NAMALWA (cell line): ENCODE measurements at regions not wholly inside any gene's neighbourhood (a gene's known extent, or its start where the extent isn't known, plus 50 kb on each side); places are given as distances from the start of the nearest gene placed in this dataset.
A peak's percentile ranks its signal among the peaks of the same experiment; 100 is the strongest.

Experiments
- DNase-seq: peaks from one replicate; pipeline ENCODE4 v3.0.0-alpha.2; 2015; ENCODE audit warnings: low spot score

DNA sequence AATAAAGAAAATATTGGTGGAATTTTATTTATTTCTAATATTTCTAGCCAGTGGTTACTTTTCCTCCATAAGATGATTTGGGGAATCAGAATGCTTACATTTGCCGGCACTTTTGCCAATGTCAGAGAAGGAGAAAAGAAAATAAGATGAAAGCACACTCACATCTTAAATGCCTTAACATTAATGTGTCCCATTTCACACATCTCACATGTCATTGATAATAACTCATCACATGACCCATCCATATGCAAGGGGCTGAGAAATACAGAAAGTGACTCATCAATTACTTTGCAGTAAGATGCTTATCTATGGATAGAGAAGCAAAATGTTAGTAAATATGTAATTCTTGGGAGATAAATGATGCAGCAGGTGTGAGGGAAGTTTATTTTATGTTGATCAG lies 1531.0 kb downstream of the PCDH7 start:
- DNase-seq: no peak

DNA sequence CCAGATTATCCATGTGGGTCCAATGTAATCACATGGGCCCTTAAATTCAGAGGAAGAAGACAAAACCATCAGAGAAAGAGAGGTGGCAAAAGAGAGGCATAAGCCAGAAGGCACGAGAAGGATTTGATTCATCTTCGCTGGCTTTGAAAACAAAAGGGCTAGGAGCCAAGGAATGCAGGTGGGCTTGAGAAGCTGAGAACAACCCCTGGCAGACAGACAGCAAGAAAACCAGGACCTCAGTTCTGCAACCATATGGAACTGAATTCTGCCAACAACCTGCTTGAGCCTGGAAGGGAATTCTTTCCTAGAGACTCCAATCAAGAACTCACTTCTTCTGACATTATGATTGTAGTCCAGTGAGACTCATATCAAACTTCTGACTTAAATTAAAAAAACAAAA lies 1531.8 kb downstream of the PCDH7 start:
- DNase-seq: no peak

DNA sequence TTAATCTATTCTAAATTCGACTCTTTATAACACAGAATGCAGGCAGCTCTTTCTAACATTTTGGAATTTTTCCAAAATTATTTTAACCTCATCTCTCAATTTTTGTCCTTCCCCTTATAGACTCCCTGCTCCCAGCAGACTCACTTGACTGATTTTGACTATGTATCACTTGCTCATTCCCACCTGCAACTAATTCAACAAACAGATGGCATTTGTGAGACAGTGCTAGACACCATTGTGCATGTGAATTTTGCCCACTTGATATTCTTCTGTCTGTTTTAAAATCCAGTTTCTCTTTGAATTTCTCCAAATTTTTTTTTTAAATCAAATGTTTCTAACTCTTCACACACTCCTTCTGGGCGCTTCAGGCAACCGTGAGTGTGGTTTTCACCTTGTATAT lies 1534.0 kb downstream of the PCDH7 start:
- DNase-seq: no peak

DNA sequence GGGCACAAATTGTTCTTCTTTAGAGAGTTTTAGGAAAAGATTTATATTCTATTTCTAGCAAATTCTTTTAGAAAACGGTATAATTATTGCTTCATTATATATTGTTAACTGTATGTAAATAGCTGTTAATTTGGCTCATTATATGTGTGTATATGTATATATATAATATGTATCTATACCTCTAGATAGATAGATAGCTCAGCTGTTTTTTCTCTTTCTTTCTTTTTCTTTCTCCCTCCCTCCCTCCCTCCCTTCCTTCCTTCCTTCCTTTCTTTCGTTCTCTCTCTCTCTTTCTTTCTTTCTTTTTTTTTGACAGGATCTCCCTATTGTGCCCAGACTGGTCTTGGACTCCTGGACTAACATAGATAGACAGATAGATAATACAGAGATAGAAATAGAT lies 1538.8 kb downstream of the PCDH7 start:
- DNase-seq: no peak

DNA sequence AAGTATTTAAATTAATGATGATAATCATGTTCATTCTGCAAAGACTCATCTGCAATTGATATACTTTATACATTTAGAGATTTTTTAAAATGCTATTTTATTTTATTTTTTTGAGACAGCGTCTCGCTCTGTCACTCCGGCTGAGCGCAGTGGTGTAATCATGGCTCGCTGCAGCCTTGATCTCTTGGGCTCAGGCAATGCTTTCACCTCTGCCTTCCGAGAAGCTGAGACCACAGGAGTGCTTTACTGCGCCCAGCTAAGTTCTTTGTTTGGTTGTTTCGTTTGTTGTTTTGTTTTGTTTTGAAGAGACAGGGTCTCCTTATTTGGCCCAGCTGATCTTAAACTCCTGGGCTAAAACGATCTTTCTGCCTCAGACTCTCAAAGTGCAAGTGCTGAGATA lies 1541.0 kb downstream of the PCDH7 start:
- no peak for DNase-seq

DNA sequence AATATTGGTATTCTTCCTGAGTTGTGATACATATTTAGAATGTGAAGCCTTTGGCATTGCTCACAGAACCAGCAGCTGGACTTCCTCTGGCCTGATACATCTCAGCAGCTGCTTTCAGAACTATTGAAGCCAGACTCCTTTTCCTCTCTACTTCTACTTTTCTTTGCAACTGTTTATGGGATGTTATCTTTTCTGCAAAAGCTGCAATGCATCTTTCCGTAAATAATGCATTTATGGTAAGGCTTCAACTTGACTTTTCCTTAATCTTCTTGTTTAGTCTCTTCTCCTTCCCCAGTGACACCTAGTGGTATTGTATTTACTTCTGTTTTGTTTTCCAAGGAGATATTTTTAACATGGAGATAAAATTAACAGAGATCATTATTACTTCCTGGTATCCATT lies 1548.7 kb downstream of the PCDH7 start:
- no peak for DNase-seq

DNA sequence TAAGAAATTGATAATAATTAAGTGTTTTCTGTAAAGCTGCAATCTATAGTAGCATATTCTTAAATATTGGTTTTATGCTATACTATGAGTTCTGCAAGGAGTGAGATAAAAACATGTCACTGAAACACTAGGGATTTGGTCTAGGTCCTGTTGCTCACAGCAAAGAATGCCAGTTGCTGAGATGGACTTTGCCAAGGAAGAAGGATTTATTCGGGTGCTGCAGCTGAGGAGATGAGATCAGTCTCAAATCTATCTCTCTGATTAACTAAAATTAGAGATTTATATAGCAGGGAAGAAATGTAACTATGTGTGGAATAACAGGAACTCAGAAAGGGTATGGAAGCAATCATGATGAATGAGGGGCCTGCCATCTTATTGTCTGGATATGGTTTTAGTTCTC lies 1569.9 kb downstream of the PCDH7 start:
- no peak for DNase-seq

DNA sequence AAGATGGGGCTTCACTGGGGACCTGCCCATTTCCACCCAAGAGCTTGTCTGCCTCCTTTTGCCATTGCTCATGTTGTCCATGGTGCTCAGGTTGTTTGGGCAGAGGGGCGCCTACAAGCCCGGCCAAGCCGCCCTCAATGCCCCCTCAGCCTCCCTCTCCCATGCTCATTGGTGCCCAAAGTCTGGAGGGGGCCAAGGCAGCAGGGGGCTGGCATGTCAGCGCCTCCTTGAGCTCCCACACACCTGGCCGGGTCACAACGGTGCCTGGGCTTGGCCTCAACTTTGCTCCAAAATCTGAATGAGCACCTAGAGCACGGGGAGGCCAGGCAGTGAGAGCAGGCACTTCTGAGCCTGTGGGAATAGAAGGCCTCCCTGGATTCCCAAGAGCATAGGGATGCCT lies 1598.8 kb downstream of the PCDH7 start:
- DNase-seq: no peak

DNA sequence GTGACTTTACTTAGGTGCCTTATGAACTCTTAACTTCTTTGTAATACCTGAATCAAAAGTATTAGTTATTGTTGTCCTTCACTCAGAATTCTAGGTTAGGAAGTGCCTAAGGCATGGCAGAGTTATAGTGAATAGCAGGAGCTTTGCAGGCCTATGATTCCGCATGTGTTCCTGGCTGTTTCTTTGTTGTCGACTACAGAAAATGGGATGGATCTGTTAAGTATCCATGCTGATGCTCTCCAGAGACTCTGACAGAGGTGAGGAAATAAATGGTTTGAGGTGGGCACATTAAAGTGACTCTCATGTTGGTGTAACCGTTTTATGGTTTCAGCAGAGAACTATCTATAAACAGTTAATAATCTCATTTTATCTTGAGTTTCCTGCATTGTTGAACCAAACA lies 1601.3 kb downstream of the PCDH7 start:
- no peak for DNase-seq

DNA sequence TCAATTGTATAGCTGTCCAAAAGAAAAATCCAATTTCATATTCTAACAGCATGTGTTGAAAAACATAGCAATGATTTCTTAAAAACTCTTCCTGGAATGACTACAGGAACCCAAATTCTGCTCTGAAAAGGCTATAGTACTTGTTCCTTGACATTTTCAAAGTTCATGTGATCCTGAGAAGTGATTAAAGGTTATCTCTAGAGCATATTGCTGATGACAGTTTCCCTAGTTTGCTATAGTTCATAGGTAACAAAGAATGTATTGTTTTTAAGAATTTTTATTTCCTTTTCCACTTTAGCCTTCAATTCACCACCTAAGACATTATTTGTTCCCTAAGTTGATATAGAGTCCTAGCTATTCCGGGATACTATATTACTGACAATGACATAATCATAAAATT lies 1614.6 kb downstream of the PCDH7 start:
- no peak for DNase-seq

DNA sequence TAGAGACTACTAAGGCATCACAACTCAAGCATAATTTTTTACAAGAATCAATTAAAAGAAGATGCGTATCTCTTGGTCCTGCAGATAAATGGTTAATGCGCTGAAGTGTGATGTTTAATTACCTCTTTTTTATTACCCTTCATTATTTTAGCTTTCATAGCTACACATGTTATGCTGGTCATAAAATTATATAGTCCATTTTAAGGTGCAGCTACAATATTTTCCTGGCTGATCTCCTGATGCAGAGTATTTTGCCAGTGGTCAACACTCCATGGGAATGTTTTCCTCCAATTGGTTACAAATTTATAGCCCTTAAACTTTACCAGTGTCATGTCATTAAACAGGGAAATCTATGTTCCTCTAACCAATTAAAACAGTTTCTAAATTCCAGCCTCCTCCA lies 1617.2 kb downstream of the PCDH7 start:
- DNase-seq: no peak

DNA sequence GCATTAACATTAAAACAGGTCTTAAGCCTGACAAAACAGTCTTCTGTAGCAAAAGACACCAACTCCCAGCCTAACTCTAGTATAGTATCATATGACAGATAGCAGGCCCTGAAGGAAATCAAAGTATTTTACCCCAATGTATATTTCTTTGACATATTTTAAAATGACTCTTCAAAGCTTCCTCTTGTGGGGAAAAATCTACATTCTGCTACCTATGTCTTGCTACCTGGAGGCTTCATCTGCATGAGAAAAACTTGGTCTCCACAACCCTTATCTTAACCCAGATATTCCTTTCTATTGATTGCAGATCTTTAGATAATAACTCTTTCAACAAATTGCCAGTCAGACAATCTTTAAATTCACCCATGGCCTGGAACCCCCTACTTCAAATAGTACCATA lies 1620.4 kb downstream of the PCDH7 start:
- DNase-seq: peak; percentile 11

DNA sequence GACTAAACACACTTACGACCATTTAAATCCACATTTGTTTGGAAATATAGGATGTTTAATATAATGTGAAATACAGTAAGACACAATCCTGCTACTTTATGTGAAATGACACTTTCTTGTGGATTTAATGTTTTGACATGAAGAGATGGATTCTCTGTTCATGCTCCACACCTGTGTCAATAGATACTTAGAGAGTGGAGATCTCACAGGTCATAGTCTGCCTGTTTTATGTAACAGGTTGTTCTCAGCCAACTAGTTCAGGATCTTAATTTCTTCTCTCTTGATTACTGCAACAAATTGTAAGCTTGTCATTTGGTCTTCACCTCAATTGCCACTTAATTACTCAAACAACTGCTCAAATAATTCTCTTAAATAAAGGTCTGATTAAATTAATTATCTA lies 1621.2 kb downstream of the PCDH7 start:
- no peak for DNase-seq

DNA sequence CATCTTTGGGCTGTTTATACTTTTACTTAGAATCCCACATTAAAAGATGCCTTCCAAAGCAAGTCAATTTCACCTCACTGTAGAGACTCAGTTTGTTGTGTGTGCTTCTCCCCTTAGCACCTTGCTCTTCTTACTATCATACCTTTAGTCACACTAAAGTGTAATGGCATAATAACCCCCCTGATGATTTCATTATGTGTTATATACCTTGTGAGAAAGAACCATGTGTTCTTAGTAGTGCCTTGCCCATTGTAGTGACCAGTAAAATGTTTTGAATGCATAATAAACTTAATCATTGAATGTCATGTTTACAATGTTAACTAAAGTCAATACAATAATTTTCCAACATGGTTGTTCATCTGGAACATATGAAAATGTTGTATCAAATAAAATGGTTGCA lies 1621.9 kb downstream of the PCDH7 start:
- no peak for DNase-seq

DNA sequence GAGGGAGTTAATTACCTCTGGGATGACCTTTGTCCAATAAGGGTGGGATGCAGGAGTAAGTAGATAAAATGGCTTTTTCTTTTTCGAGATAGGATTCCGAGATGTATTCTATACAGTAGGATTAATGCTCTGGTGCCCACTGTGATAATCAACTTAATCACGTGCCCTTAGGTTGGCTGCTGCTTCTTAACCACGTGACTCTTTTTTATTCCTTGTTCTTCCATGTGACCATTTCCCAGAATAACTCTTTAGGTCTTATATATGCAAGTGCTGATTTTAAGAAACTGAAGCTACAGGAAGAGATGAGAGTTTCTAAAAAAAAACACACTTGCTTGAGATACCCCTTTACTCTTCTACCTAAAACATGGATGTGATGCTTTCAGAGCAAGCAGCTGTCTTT lies 1628.9 kb downstream of the PCDH7 start:
- DNase-seq: no peak

DNA sequence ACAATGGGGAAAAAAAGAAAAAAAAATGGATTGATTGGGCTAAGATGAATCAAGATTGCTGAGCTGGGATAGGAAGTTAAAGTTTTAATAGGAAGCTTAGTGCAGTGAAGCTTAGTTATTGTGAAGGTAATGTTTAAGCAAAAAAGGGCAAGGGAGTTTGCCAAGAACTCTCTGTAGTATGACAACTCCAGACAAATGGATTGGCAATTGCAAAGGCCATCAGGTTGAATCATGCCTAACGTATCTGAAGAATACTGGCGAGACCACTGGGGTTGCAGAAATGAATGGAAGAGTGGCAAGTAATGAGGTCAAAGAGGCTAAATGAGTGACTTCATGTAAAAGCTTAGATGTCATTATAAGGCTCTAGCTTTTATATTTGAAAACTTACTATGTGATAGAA lies 1654.0 kb downstream of the PCDH7 start:
- no peak for DNase-seq

DNA sequence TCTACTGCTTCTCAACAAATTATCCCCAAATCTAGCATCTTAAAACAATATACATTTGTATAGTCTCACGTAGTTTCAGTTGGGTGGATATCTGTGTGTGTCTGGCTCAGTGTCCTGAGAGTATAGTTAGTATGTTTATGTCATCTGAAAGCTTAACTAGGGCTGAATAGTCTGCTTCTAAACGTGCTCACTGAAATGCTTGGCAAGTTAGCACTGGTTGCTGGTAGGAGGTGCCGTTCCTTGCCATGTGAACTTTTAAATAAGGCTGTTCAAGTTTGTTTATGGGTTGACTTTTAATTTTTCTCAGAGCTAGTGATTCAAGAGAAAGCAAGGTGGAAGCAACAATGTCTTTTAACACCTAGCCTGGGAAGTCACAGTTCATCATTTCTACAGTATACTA lies 1673.6 kb downstream of the PCDH7 start:
- no peak for DNase-seq

DNA sequence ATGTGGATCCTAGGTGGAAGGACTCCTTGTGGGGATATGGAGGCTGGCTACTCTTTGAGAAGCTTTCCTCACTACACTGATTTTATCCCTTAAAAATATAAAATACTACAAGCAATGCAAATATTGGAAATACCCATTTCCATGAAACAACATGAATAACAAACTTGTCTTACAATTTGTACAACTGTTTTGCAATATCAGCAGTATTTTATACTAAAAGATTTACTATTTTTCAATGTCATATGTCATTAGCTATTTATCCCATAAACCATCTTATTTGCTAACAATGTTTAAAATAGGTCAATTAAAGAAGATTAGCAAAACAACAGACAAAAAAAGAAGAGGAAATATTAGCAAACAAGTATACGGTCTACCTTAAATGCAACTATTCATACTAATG lies 1674.1 kb downstream of the PCDH7 start:
- DNase-seq: no peak

DNA sequence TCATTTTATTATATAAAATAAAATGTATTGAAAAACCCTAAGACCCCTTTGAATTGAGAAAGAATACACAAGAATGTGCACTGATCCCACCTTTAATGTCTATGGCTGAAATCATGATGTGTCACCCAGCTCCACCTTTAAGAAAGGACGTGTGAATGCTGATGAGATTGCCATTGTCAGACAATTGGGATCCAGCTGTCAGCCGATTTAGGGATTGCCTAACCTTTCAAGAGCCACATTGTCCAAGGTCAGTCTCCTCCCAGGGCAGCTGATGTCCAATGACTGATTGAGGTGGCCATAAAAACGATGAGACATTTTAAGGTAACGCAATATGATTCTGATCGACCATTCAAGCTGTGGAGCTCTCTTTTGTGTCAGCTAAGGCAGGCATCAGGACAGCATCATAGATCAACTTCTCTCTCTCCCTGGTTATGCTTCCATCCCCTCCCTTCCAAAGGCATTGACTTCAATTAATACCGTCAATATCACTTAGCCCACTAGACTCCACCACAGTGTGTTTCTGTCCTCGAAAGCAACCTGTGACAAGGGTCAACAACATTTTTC lies 1676.4 kb downstream of the PCDH7 start:
- no peak for DNase-seq

DNA sequence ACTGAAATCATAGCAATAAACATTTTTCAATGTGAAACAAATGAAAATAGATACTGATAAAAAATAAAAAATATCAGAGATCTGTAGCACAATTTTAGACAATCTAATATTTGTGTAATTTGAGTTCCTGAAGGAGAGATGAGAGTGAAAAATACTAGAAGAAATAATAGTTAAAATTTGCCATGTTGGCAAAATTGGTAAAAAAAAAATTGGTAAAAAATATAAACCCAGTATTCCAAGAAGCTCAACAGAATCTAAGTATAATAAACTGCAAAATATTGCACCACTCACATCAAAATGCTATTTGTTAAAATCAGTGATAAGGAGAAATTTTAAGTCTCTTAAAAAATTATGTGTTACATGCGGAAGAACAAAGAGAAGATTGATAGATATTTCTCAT lies 1680.7 kb downstream of the PCDH7 start:
- DNase-seq: no peak

DNA sequence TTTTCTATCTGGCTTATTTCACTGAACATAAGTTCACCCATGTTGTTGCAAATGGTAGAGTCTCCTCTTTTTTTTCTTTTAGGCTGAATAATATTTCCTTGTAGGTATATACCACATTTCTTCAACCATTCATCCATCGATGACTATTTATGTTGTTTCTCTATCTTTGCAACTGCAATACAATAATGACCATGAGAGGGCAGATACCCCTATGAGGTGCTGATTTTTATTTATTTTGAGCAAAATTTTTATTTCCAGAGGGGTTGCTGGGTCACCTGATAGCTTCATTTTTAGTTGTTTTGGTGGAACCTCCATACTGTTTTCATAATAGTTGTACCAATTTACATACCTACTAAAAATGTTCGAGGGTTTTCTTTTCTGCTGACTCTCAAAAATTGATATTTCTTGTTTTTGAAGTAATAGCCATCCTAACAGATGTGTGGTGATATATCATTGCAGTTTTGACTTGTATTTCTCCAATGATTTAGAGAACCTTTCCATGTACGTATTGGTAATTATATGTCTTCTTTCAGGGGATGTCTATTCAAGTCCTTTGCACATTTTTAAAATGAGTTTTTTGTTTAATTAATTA lies 1697.0 kb downstream of the PCDH7 start:
- peak; percentile 5 for DNase-seq

DNA sequence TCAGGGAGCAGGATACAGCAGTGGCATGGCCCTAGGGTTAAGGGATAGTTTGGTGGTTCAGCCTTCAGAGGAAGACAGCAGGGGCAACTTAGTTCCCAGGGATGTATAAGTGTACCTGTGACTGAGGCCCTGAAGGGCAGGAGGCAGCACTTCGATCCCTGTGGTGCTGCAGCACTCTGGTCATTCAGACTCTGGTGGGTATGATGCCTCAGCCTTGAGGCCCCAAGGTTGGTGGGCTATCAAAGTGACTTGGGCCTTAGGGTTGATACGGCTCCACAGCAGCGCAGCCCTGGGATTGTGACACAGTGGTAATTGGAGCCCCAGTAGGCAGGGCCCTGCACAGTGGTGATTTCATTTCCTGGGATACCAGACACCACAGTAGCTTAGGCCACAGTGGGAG lies 1703.1 kb downstream of the PCDH7 start:
- DNase-seq: no peak

DNA sequence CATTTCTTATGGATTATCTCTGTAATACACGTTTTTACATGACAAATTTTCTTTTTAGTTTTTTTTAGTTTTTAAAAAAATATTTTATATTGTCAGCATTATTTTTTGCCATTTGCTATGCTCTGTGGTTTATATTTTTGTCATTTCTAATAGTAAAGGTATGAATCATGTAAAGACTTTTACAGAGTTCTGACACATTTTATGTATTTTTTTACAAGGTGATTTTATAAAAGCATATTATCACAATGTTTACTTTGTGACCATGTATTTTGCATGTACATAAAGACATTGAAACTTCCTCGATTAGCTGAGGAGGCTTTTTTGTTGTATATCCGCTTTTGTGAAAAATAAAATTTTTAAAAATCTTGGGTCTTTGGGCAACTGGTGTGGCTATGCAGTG lies 1705.1 kb downstream of the PCDH7 start:
- no peak for DNase-seq

DNA sequence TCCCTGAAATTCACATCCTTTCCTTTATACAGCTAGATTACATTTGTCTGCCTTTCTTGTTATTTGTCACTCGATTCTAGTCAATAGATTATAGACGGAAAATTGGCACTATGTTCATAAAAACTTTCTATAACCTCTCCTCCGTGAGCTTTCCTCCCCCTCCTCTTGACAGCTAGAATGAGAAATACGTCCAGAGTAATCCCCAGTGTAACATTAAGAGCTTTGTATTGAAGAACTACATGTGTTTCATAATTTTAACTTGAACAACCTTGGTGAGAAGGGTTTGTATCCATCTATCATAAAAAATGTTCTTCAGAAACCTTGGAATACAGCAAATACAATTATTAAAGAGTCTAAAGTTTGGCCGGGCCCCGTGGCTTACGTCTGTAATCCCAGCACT lies 1707.4 kb downstream of the PCDH7 start:
- no peak for DNase-seq

DNA sequence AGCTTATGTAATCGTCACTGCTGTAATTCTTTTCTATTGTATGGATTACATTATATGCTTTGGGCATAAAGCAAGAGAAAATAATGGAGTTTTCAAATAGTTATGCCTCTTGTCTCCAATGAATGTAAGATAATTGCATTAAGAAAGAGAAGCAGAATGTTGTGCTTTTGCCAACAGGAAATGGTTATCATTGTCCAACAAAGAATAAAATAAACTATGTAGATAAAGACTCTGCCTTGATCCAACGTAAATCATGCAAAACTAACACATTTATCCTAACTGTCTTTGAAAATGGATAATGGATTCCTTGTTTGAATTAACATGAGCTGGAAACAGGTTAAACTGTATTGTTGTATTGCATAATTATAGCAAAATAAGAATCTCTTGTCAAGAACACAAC lies 1709.0 kb downstream of the PCDH7 start:
- no peak for DNase-seq
